NCI-H2227 (cell line): ENCODE measurements at regions not wholly inside any gene's neighbourhood (a gene's known extent, or its start where the extent isn't known, plus 50 kb on each side); places are given as distances from the start of the nearest gene placed in this dataset.

Experiments
- DNase-seq: peaks from one replicate; lab custom pipeline; 2025; ENCODE audit not compliant: unreplicated experiment; lab: John Stamatoyannopoulos, UW

DNA sequence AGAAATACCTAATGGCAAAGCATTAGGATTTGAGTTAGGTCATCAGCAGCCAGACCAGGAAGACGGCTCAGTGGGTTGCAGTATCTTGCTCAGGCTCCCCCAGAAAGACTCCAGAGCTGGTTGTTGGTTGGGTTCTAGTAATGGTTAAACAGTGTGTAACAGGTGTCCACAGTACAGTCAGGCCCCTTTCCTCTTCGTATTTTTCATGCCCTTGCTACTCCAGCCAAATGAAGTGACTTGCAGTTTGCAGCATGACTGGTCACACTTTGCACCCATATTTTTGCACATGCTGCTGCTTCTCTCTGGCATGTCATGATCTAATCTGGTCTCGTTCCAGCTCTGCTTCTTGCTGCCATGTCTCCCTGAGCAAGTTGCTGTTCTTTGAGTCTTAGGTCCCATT, 60.6 kb upstream of the TRPC7 start:
- DNase-seq, result no peak

DNA sequence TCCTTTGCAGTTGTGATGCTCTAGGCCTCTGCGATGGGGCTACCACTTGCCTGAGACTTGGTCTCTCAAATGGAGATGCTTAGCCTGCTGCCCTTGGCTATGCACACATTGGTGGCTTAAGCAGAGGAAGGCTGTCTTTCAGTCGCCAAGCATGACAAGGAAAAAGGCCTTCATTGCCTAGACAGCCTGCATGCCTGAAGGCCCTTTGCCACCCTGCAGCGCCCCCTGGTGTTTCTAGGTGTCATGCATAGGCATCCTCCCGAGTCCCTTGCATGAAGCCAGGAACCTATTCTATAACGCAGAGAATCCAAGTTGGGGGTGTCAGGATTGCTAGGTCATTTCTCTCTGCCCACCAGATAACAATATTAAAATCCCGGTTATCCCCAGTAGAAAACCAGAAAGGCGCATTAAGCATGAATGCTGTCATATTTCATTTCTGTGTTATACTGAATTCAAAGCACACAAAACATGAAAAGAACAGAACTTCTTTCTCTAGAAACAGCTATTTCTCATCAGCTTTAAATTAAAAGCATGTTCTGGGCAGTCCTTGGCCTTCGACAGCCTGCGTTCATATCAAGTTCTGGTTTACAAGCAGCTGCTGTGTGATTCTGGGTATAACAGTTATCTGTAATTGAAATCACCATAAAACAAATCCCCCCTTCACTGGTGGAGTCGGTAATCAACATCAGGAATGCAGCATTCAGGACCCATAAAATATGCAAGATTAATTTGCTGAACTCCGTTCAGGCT, 59.7 kb upstream of the TRPC7 start:
- peak; percentile 57 for DNase-seq

- no peak for DNase-seq
These were observed 58.7 kb upstream of the TRPC7 start for GRCh38 chr5:136423944-136424606.

DNA sequence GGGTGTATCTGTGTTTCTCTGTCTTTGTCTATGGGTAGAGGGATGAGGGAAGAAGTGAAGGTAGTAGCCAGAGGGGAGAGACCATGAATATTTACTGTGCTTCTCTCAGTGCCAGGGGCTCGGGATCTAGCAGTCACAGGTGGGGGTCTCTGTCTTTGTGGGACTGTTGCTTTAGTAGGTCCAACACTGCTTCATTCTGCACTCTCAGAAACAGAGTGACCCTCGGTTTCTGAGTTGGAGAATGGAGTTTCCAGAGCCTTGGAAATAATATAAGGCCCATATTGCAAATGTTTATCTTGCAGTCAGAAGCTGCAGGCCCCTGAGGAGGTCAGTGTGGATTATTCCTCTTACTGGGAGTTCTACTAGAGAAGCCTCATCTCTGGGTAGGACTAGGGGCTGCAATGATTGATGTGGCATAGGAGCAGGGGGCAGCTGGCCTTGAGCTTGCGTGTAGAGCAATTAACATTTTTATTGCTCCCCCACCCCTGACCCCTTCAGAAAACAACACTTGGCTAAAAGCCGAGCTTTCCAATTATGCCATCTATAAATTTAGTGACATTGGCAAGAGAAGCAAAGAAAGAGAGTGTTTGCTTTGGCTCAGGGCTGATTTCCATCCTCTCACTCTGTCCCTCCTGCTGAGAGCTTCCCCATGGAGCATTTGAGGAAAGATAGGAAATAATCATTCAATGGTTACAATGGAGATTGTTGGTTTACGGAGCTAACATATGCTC, 55.0 kb upstream of the TRPC7 start:
- peak; percentile 83 for DNase-seq

- DNase-seq, result no peak
These were observed 53.0 kb upstream of the TRPC7 start for GRCh38 chr5:136418301-136418700.
